ENCODE measurements at regions not wholly inside any gene's neighbourhood (a gene's known extent, or its start where the extent isn't known, plus 50 kb on each side); places are given as distances from the start of the nearest gene placed in this dataset.

GRCh38 chr4:124019749-124020549, 623.4 kb downstream of the SPRY1 start:
- peak; percentile 54 for ATAC-seq (ENCODE audit: low FRiP score)

GRCh38 chr4:124025000-124025399, 628.4 kb downstream of the SPRY1 start:
- no peak overlapping the region for H3K27ac ChIP-seq (ENCODE audit: low read depth in 1 of 2, low read length in 2 of 2)
- H3K4me3 ChIP-seq (ENCODE audit: low read length in 2 of 2): no peak overlapping the region
- H3K4me1 ChIP-seq (ENCODE audit: control insufficient read depth in 1 of 2, insufficient read depth in 2 of 2, low read length in 2 of 2): peaks cover 2 to 5% of the 10 kb centered on the region in 2 donors
- intact Hi-C loops (cut with DNase I): no loop called here
- DNase-seq (no peak), ATAC-seq (ENCODE audit: low FRiP score) (no peak)
- WGBS, 2 donors: 57 to 67% methylated on average over 3 of the region's 3 CpGs
- no peaks in the 10 kb centered on the region for H3K9me3 ChIP-seq (ENCODE audit: control insufficient read depth, low read length)
- no peaks in the 10 kb centered on the region for H3K36me3 ChIP-seq (ENCODE audit: control insufficient read depth in 1 of 2, insufficient read depth in 2 of 2, low read length in 1 of 2)
- no peaks in the 10 kb centered on the region for H3K27me3 ChIP-seq (ENCODE audit: control insufficient read depth in 1 of 2, insufficient read depth in 2 of 2, low read length in 1 of 2)

More at GRCh38 chr4:124019749-124020549, 623.4 kb downstream of the SPRY1 start:
- no peaks in the 10 kb centered on the region for H3K36me3 ChIP-seq (ENCODE audit: control insufficient read depth in 1 of 2, insufficient read depth in 2 of 2, low read length in 1 of 2)
- H3K27ac ChIP-seq (ENCODE audit: low read depth in 1 of 2, low read length in 2 of 2): no peak overlapping the region
- H3K4me3 ChIP-seq (ENCODE audit: low read length in 2 of 2): no peak overlapping the region
- H3K9me3 ChIP-seq (ENCODE audit: control insufficient read depth, low read length): peaks cover 1% of the 10 kb centered on the region
- DNase-seq: no peak
- H3K27me3 ChIP-seq (ENCODE audit: control insufficient read depth in 1 of 2, insufficient read depth in 2 of 2, low read length in 1 of 2): no peaks in the 10 kb centered on the region
- intact Hi-C loops (cut with DNase I): no loop called here
- 49 to 50% methylated on average over 4 of the region's 4 CpGs for WGBS, 2 donors
- peaks cover 0 to 5% of the 10 kb centered on the region in 2 donors for H3K4me1 ChIP-seq (ENCODE audit: control insufficient read depth in 1 of 2, insufficient read depth in 2 of 2, low read length in 2 of 2)

GRCh38 chr4:124025428-124025827, 628.8 kb downstream of the SPRY1 start:
- 9 to 20% methylated on average over 9 of the region's 9 CpGs for WGBS, 2 donors
- H3K4me1 ChIP-seq (ENCODE audit: control insufficient read depth in 1 of 2, insufficient read depth in 2 of 2, low read length in 2 of 2): peaks cover 2 to 3% of the 10 kb centered on the region in 2 donors
- intact Hi-C loops (cut with DNase I): no loop called here
- no peak overlapping the region for H3K27ac ChIP-seq (ENCODE audit: low read depth in 1 of 2, low read length in 2 of 2)
- ATAC-seq (ENCODE audit: low FRiP score) (no peak), DNase-seq (no peak)
- H3K27me3 ChIP-seq (ENCODE audit: control insufficient read depth in 1 of 2, insufficient read depth in 2 of 2, low read length in 1 of 2): no peaks in the 10 kb centered on the region
- no peaks in the 10 kb centered on the region for H3K9me3 ChIP-seq (ENCODE audit: control insufficient read depth, low read length)
- no peaks in the 10 kb centered on the region for H3K36me3 ChIP-seq (ENCODE audit: control insufficient read depth in 1 of 2, insufficient read depth in 2 of 2, low read length in 1 of 2)
- peak overlapping the region in 1 of 2 donors; percentile 51 for H3K4me3 ChIP-seq (ENCODE audit: low read length in 2 of 2)

GRCh38 chr4:124028182-124028581, 631.6 kb downstream of the SPRY1 start:
- no peaks in the 10 kb centered on the region for H3K27me3 ChIP-seq (ENCODE audit: control insufficient read depth in 1 of 2, insufficient read depth in 2 of 2, low read length in 1 of 2)
- no peaks in the 10 kb centered on the region for H3K36me3 ChIP-seq (ENCODE audit: control insufficient read depth in 1 of 2, insufficient read depth in 2 of 2, low read length in 1 of 2)
- WGBS, 2 donors: 39 to 40% methylated on average over 4 of the region's 4 CpGs
- no peaks in the 10 kb centered on the region for H3K9me3 ChIP-seq (ENCODE audit: control insufficient read depth, low read length)
- ATAC-seq (ENCODE audit: low FRiP score) (peak; percentile 44), DNase-seq (no peak)
- H3K4me3 ChIP-seq (ENCODE audit: low read length in 2 of 2): no peak overlapping the region
- peaks cover 2 to 3% of the 10 kb centered on the region in 2 donors for H3K4me1 ChIP-seq (ENCODE audit: control insufficient read depth in 1 of 2, insufficient read depth in 2 of 2, low read length in 2 of 2)
- intact Hi-C loops (cut with DNase I): no loop called here
- H3K27ac ChIP-seq (ENCODE audit: low read depth in 1 of 2, low read length in 2 of 2): peak overlapping the region in 1 of 2 donors; percentile 8

- no peak overlapping the region for H3K27ac ChIP-seq (ENCODE audit: low read depth in 1 of 2, low read length in 2 of 2)
- 56 to 58% methylated on average over 2 of the region's 2 CpGs for WGBS, 2 donors
These were observed 633.6 kb downstream of the SPRY1 start for GRCh38 chr4:124030147-124030546.

GRCh38 chr4:124032035-124032434, 635.4 kb downstream of the SPRY1 start:
- Histone ChIP-seq H3K4me3 (ENCODE audit: low read length in 2 of 2) (no peak overlapping the region), H3K4me1 (ENCODE audit: control insufficient read depth in 1 of 2, insufficient read depth in 2 of 2, low read length in 2 of 2) (peaks cover 0 to 2% of the 10 kb centered on the region in 2 donors), H3K27ac (ENCODE audit: low read depth in 1 of 2, low read length in 2 of 2) (no peak overlapping the region), H3K36me3 (ENCODE audit: control insufficient read depth in 1 of 2, insufficient read depth in 2 of 2, low read length in 1 of 2) (no peaks in the 10 kb centered on the region), H3K27me3 (ENCODE audit: control insufficient read depth in 1 of 2, insufficient read depth in 2 of 2, low read length in 1 of 2) (no peaks in the 10 kb centered on the region), H3K9me3 (ENCODE audit: control insufficient read depth, low read length) (no peaks in the 10 kb centered on the region)
- no peak for ATAC-seq (ENCODE audit: low FRiP score)
- intact Hi-C loops (cut with DNase I): no loop called here
- 0 to 12% methylated on average over 1 of the region's 1 CpG for WGBS, 2 donors
- DNase-seq: no peak

More at GRCh38 chr4:124030147-124030546, 633.6 kb downstream of the SPRY1 start:
- intact Hi-C loops (cut with DNase I): no loop called here
- Histone ChIP-seq H3K4me3 (ENCODE audit: low read length in 2 of 2) (no peak overlapping the region), H3K36me3 (ENCODE audit: control insufficient read depth in 1 of 2, insufficient read depth in 2 of 2, low read length in 1 of 2) (no peaks in the 10 kb centered on the region), H3K27me3 (ENCODE audit: control insufficient read depth in 1 of 2, insufficient read depth in 2 of 2, low read length in 1 of 2) (no peaks in the 10 kb centered on the region), H3K4me1 (ENCODE audit: control insufficient read depth in 1 of 2, insufficient read depth in 2 of 2, low read length in 2 of 2) (peaks cover 2 to 3% of the 10 kb centered on the region in 2 donors), H3K9me3 (ENCODE audit: control insufficient read depth, low read length) (no peaks in the 10 kb centered on the region)
- ATAC-seq (ENCODE audit: low FRiP score) (peak; percentile 44), DNase-seq (no peak)

- ATAC-seq (ENCODE audit: low FRiP score) (no peak), DNase-seq (no peak)
- Histone ChIP-seq H3K36me3 (ENCODE audit: control insufficient read depth in 1 of 2, insufficient read depth in 2 of 2, low read length in 1 of 2) (no peaks in the 10 kb centered on the region), H3K9me3 (ENCODE audit: control insufficient read depth, low read length) (no peaks in the 10 kb centered on the region), H3K4me1 (ENCODE audit: control insufficient read depth in 1 of 2, insufficient read depth in 2 of 2, low read length in 2 of 2) (no peaks in the 10 kb centered on the region), H3K27me3 (ENCODE audit: control insufficient read depth in 1 of 2, insufficient read depth in 2 of 2, low read length in 1 of 2) (no peaks in the 10 kb centered on the region), H3K27ac (ENCODE audit: low read depth in 1 of 2, low read length in 2 of 2) (no peak overlapping the region), H3K4me3 (ENCODE audit: low read length in 2 of 2) (no peak overlapping the region)
- intact Hi-C loops (cut with DNase I): no loop called here
- 60 to 78% methylated on average over 1 of the region's 1 CpG for WGBS, 2 donors
These were observed 638.9 kb downstream of the SPRY1 start for GRCh38 chr4:124035364-124036041.

GRCh38 chr4:124037236-124037635, 640.6 kb downstream of the SPRY1 start:
- ATAC-seq (ENCODE audit: low FRiP score): no peak
- no peak overlapping the region for H3K4me3 ChIP-seq (ENCODE audit: low read length in 2 of 2)
- no peaks in the 10 kb centered on the region for H3K27me3 ChIP-seq (ENCODE audit: control insufficient read depth in 1 of 2, insufficient read depth in 2 of 2, low read length in 1 of 2)
- H3K4me1 ChIP-seq (ENCODE audit: control insufficient read depth in 1 of 2, insufficient read depth in 2 of 2, low read length in 2 of 2): no peaks in the 10 kb centered on the region
- no peak overlapping the region for H3K27ac ChIP-seq (ENCODE audit: low read depth in 1 of 2, low read length in 2 of 2)
- H3K9me3 ChIP-seq (ENCODE audit: control insufficient read depth, low read length): no peaks in the 10 kb centered on the region
- no peaks in the 10 kb centered on the region for H3K36me3 ChIP-seq (ENCODE audit: control insufficient read depth in 1 of 2, insufficient read depth in 2 of 2, low read length in 1 of 2)
- intact Hi-C loops (cut with DNase I): no loop called here
- no peak for DNase-seq

- DNase-seq (no peak), ATAC-seq (ENCODE audit: low FRiP score) (no peak)
- Histone ChIP-seq H3K27ac (ENCODE audit: low read depth in 1 of 2, low read length in 2 of 2) (no peak overlapping the region), H3K4me1 (ENCODE audit: control insufficient read depth in 1 of 2, insufficient read depth in 2 of 2, low read length in 2 of 2) (no peaks in the 10 kb centered on the region), H3K9me3 (ENCODE audit: control insufficient read depth, low read length) (no peaks in the 10 kb centered on the region), H3K4me3 (ENCODE audit: low read length in 2 of 2) (no peak overlapping the region), H3K27me3 (ENCODE audit: control insufficient read depth in 1 of 2, insufficient read depth in 2 of 2, low read length in 1 of 2) (no peaks in the 10 kb centered on the region), H3K36me3 (ENCODE audit: control insufficient read depth in 1 of 2, insufficient read depth in 2 of 2, low read length in 1 of 2) (no peaks in the 10 kb centered on the region)
- intact Hi-C loops (cut with DNase I): no loop called here
These were observed 647.7 kb downstream of the SPRY1 start for GRCh38 chr4:124044330-124044729.

Data from aorta (tissue), 5 donors.